GM06990 (cell line): ENCODE measurements at regions not wholly inside any gene's neighbourhood (a gene's known extent, or its start where the extent isn't known, plus 50 kb on each side); places are given as distances from the start of the nearest gene placed in this dataset.
"Not testable (repeated sequence)": the region's sequence is repeated elsewhere in the genome, so short reads cannot be mapped to it uniquely, and the experiment has no call there.

ENCODE experiments used
- DNase-seq: peaks from one replicate; pipeline ENCODE4 v3.0.0-alpha.2; 2011; ENCODE audit not compliant: insufficient read length; ENCODE audit errors: extremely low read depth
- H3K27me3 ChIP-seq: replicated peaks from 2 replicates; pipeline ENCODE4 v1.6.0; 2011; ENCODE audit warnings: low read length; ENCODE audit not compliant: control insufficient read depth, insufficient read depth
- H3K36me3 ChIP-seq: 2 replicates; pipeline ENCODE4 v1.5.1; 2011; ENCODE audit warnings: low read length; ENCODE audit not compliant: control insufficient read depth, insufficient read depth
- H3K4me3 ChIP-seq: replicated peaks from 2 replicates; pipeline ENCODE4 v1.5.1; 2011; ENCODE audit warnings: low read depth, mild to moderate bottlenecking, control low read depth, low read length
- CTCF ChIP-seq: IDR thresholded peaks from 2 replicates; pipeline ENCODE4 v1.5.1; 2011; ENCODE audit warnings: low read length, control low read depth, mild to moderate bottlenecking, inconsistent platforms; ENCODE audit not compliant: insufficient read depth, poor library complexity, severe bottlenecking

GRCh38 chr14:37665951-37666350 is 70.5 kb downstream of the TTC6 start:
- Histone ChIP-seq H3K36me3 (no peaks in the 10 kb centered on the region), H3K4me3 (no peak overlapping the region), H3K27me3 (no peaks in the 10 kb centered on the region)
- no peak for DNase-seq
- TF ChIP-seq CTCF = no peak

- TF ChIP-seq CTCF = no peak
- Histone ChIP-seq H3K36me3 (no peaks in the 10 kb centered on the region), H3K27me3 (no peaks in the 10 kb centered on the region), H3K4me3 (no peak overlapping the region)
- no peak for DNase-seq
Measured at GRCh38 chr14:37668646-37669045, 73.2 kb downstream of the TTC6 start.

GRCh38 chr14:37669242-37669641 is 73.8 kb downstream of the TTC6 start:
- no peak for TF ChIP-seq CTCF
- H3K4me3 ChIP-seq = no peak overlapping the region

GRCh38 chr14:37673439-37673838 is 78.0 kb downstream of the TTC6 start:
- no peaks in the 10 kb centered on the region for H3K27me3 ChIP-seq
- no peak for DNase-seq
- no peaks in the 10 kb centered on the region for H3K36me3 ChIP-seq
- no peak for TF ChIP-seq CTCF
- H3K4me3 ChIP-seq = no peak overlapping the region

More at GRCh38 chr14:37669242-37669641, 73.8 kb downstream of the TTC6 start:
- H3K27me3 ChIP-seq = no peaks in the 10 kb centered on the region
- DNase-seq = no peak
- no peaks in the 10 kb centered on the region for H3K36me3 ChIP-seq

- H3K4me3 ChIP-seq = no peak overlapping the region
- no peak for TF ChIP-seq CTCF
- DNase-seq = no peak
- H3K36me3 ChIP-seq = no peaks in the 10 kb centered on the region
- no peaks in the 10 kb centered on the region for H3K27me3 ChIP-seq
Measured at GRCh38 chr14:37678916-37679315, 83.5 kb downstream of the TTC6 start.

GRCh38 chr14:37681486-37681885 is 86.1 kb downstream of the TTC6 start:
- Histone ChIP-seq H3K4me3 (no peak overlapping the region), H3K36me3 (no peaks in the 10 kb centered on the region), H3K27me3 (no peaks in the 10 kb centered on the region)
- DNase-seq = no peak
- no peak for TF ChIP-seq CTCF

GRCh38 chr14:37692680-37693079 is 97.3 kb downstream of the TTC6 start:
- not testable (repeated sequence) for H3K27me3 ChIP-seq, H3K36me3 ChIP-seq, DNase-seq, H3K4me3 ChIP-seq

- not testable (repeated sequence) for DNase-seq, H3K36me3 ChIP-seq, H3K27me3 ChIP-seq, H3K4me3 ChIP-seq
Measured at GRCh38 chr14:37693420-37693819, 98.0 kb downstream of the TTC6 start.
